GM12891 (cell line): ENCODE measurements at regions not wholly inside any gene's neighbourhood (a gene's known extent, or its start where the extent isn't known, plus 50 kb on each side); places are given as distances from the start of the nearest gene placed in this dataset.

Source experiments
- DNase-seq: peaks from one replicate; pipeline ENCODE4 v3.0.0; 2011; ENCODE audit warnings: low spot score; ENCODE audit not compliant: insufficient read length
- FAIRE-seq: peaks from 2 replicates; lab custom pipeline; 2011; peaks lifted over from hg19 to GRCh38; lab: Jason Lieb, UNC
- PAX5 ChIP-seq: IDR thresholded peaks from 2 replicates; pipeline ENCODE4 v1.6.1; 2011; ENCODE audit warnings: low read length, moderate library complexity, mild to moderate bottlenecking; ENCODE audit not compliant: insufficient read depth, severe bottlenecking
- POLR2A ChIP-seq: IDR thresholded peaks from 2 replicates; pipeline ENCODE4 v1.6.1; 2011; ENCODE audit warnings: low read depth, low read length, control low read depth
- POLR2AphosphoS5 ChIP-seq: IDR thresholded peaks from 2 replicates; pipeline ENCODE4 v1.6.1; 2011; ENCODE audit warnings: low read depth, low read length, control low read depth
- POU2F2 ChIP-seq: IDR thresholded peaks from 2 replicates; pipeline ENCODE4 v1.6.1; 2011; ENCODE audit warnings: low read depth, mild to moderate bottlenecking, control low read depth, low read length, moderate library complexity
- SPI1 ChIP-seq: IDR thresholded peaks from 2 replicates; pipeline ENCODE4 v1.6.1; 2011; ENCODE audit warnings: low read depth, low read length, control low read depth
- TAF1 ChIP-seq: IDR thresholded peaks from 2 replicates; pipeline ENCODE4 v1.6.1; 2011; ENCODE audit warnings: low read depth, low read length, control low read depth

GRCh38 chr2:150295544-150295943 lies 191.9 kb downstream of the RND3 start:
- FAIRE-seq = no peak
- TF ChIP-seq SPI1 = no peak
- no peak for TF ChIP-seq PAX5
- no peak for TF ChIP-seq POLR2A
- TF ChIP-seq POLR2AphosphoS5 = no peak
- TF ChIP-seq TAF1 = no peak
- TF ChIP-seq POU2F2 = no peak

GRCh38 chr2:150293771-150294170 lies 193.7 kb downstream of the RND3 start:
- no peak for FAIRE-seq
- TF ChIP-seq TAF1 = no peak
- no peak for TF ChIP-seq POLR2A
- no peak for TF ChIP-seq PAX5
- no peak for TF ChIP-seq POU2F2
- TF ChIP-seq POLR2AphosphoS5 = no peak
- no peak for TF ChIP-seq SPI1

More at GRCh38 chr2:150295544-150295943, 191.9 kb downstream of the RND3 start:
- no peak for DNase-seq

GRCh38 chr2:150292807-150293206 lies 194.7 kb downstream of the RND3 start:
- TF ChIP-seq PAX5 = no peak
- TF ChIP-seq POLR2AphosphoS5 = no peak
- TF ChIP-seq POU2F2 = no peak
- TF ChIP-seq SPI1 = no peak
- TF ChIP-seq POLR2A = no peak
- TF ChIP-seq TAF1 = no peak
- DNase-seq (no peak), FAIRE-seq (no peak)

More at GRCh38 chr2:150293771-150294170, 193.7 kb downstream of the RND3 start:
- DNase-seq = no peak

- no peak for DNase-seq
- no peak for FAIRE-seq
- TF ChIP-seq PAX5 (no peak), POLR2AphosphoS5 (no peak), SPI1 (no peak), POU2F2 (no peak), POLR2A (no peak), TAF1 (no peak)
These were observed 195.3 kb downstream of the RND3 start for GRCh38 chr2:150292192-150292591.

GRCh38 chr2:150286730-150287362 lies 200.6 kb downstream of the RND3 start:
- TF ChIP-seq SPI1 (no peak), POU2F2 (no peak), POLR2AphosphoS5 (no peak), TAF1 (no peak), POLR2A (no peak), PAX5 (no peak)
- DNase-seq (no peak), FAIRE-seq (no peak)

GRCh38 chr2:150284116-150284515 lies 203.4 kb downstream of the RND3 start:
- TF ChIP-seq POU2F2 (no peak), POLR2AphosphoS5 (no peak), POLR2A (no peak), SPI1 (no peak), TAF1 (no peak), PAX5 (no peak)
- FAIRE-seq (no peak), DNase-seq (no peak)

- DNase-seq = no peak
- no peak for FAIRE-seq
- TF ChIP-seq SPI1 = no peak
- no peak for TF ChIP-seq POLR2A
- no peak for TF ChIP-seq POLR2AphosphoS5
- no peak for TF ChIP-seq POU2F2
- TF ChIP-seq PAX5 = no peak
- no peak for TF ChIP-seq TAF1
These were observed 204.6 kb downstream of the RND3 start for GRCh38 chr2:150282771-150283371.

- DNase-seq (no peak), FAIRE-seq (no peak)
- TF ChIP-seq SPI1 (no peak), POLR2A (no peak)
These were observed 205.1 kb downstream of the RND3 start for GRCh38 chr2:150282357-150282756.

GRCh38 chr2:150280231-150280630 lies 207.2 kb downstream of the RND3 start:
- no peak for FAIRE-seq
- no peak for TF ChIP-seq POLR2A
- TF ChIP-seq SPI1 = no peak
- TF ChIP-seq POLR2AphosphoS5 = no peak
- no peak for TF ChIP-seq TAF1
- TF ChIP-seq POU2F2 = no peak
- TF ChIP-seq PAX5 = no peak
- no peak for DNase-seq
